ENCODE measurements at regions not wholly inside any gene's neighbourhood (a gene's known extent, or its start where the extent isn't known, plus 50 kb on each side); places are given as distances from the start of the nearest gene placed in this dataset.

DNA sequence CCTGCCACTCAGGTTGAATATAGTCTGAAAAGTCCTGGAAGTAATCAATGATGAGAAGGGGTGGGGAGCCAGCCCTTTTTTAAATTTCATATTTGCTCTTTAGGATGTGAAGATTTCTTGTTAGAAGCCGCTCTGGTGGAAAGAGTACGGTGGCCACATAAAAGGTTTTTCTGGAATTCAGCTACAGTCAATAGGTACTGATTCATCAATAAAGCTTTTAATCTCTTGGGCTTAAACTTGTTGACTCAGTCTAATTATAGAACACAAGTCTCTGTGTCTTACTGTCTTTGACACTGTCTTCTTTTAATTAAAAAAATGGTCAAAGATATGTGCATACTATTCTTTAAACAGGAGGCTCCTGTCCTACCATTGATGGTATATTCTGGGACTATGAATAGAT lies 99.9 kb upstream of the TP63 start:
- ATAC-seq = no peak
- no peaks in the 10 kb centered on the region for H3K36me3 ChIP-seq
- H3K9me3 ChIP-seq = peaks cover 0 to 3% (median 0%) of the 10 kb centered on the region in 11 donors
- TF ChIP-seq, protein P1, sequence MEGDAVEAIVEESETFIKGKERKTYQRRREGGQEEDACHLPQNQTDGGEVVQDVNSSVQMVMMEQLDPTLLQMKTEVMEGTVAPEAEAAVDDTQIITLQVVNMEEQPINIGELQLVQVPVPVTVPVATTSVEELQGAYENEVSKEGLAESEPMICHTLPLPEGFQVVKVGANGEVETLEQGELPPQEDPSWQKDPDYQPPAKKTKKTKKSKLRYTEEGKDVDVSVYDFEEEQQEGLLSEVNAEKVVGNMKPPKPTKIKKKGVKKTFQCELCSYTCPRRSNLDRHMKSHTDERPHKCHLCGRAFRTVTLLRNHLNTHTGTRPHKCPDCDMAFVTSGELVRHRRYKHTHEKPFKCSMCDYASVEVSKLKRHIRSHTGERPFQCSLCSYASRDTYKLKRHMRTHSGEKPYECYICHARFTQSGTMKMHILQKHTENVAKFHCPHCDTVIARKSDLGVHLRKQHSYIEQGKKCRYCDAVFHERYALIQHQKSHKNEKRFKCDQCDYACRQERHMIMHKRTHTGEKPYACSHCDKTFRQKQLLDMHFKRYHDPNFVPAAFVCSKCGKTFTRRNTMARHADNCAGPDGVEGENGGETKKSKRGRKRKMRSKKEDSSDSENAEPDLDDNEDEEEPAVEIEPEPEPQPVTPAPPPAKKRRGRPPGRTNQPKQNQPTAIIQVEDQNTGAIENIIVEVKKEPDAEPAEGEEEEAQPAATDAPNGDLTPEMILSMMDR (IDR thresholded peaks at IDR 0.05) = no peak
- no peak overlapping the region for H3K27ac ChIP-seq
- no peaks in the 10 kb centered on the region for H3K27me3 ChIP-seq
- DNase-seq = no peak
- no peaks in the 10 kb centered on the region for H3K4me1 ChIP-seq
- intact Hi-C loops (cut with DNase I) = no loop called here
- no peak overlapping the region for H3K4me3 ChIP-seq
- 90 to 94% methylated on average over 2 of the region's 2 CpGs for WGBS, 2 donors

DNA sequence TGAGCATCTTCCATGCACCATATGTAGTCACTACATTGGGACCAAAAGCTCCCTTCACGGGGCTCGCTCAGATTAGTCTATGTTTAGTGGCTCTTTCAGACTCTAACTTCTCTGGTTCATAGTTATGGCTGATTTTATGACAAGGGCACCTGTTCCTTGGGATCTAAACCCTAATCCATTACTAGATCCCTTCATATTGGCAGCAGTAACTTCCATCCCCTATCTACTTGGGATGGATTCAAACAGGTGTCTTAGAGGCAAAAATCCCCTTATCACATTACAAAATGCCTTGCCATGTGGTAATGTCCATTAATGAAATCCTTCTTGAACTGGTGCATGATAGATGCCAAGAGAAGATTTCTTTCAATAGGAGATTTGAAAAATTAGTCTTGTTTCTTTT lies 96.7 kb upstream of the TP63 start:
- WGBS, 2 donors = 91 to 92% methylated on average over 2 of the region's 2 CpGs
- Histone ChIP-seq H3K4me1 (no peaks in the 10 kb centered on the region), H3K27me3 (no peaks in the 10 kb centered on the region), H3K27ac (no peak overlapping the region), H3K36me3 (no peaks in the 10 kb centered on the region), H3K4me3 (no peak overlapping the region), H3K9me3 (peaks cover 0 to 8% (median 0%) of the 10 kb centered on the region in 11 donors)
- TF ChIP-seq, protein P1 (IDR thresholded peaks at IDR 0.05) = no peak
- no peak for ATAC-seq
- intact Hi-C loops (cut with DNase I) = no loop called here
- no peak for DNase-seq

DNA sequence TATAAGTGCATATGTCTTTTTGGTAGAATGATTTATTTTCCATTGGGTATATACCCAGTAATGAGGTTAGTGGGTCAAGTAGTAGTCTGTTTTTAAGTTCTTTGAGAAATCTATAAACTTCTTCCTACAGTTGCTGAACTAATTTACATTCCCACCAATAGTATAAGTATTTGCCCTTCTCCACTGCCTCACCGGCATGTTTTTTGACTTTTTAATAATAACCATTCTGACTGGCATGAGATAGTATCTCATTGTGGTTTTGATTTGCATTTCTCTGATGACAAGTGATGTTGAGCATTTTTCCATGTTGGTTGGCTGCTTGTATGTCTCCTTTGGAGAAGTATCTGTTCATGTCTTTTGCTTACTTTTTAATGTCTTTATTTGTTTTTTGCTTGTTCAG lies 94.1 kb upstream of the TP63 start:
- WGBS, 2 donors = 87 to 97% methylated on average over 1 of the region's 1 CpG
- TF ChIP-seq, protein P1 (IDR thresholded peaks at IDR 0.05) = no peak
- no peaks in the 10 kb centered on the region for H3K36me3 ChIP-seq
- DNase-seq = no peak
- intact Hi-C loops (cut with DNase I) = no loop called here
- H3K27me3 ChIP-seq = no peaks in the 10 kb centered on the region
- ATAC-seq = no peak
- H3K27ac ChIP-seq = no peak overlapping the region
- no peaks in the 10 kb centered on the region for H3K4me1 ChIP-seq
- peaks cover 0 to 8% (median 0%) of the 10 kb centered on the region in 11 donors for H3K9me3 ChIP-seq
- H3K4me3 ChIP-seq = no peak overlapping the region

DNA sequence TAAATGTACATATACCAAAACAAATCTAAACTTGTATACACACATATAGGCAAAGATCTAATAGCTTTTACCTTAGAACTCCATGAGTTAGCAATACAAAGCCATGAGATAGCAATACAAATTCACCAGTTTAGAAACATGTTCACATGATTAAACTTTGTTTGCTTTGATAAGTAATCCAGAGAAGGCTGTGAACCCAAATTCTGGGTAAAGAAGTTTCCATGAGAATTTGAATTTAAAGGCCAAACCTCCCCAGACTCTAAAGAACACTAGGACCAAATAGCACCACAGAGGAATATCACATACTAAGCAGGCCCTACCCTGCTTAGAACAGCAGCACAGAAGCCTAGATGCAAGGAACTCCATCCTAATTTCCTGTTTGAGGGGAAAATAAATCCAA lies 83.7 kb upstream of the TP63 start:
- no peaks in the 10 kb centered on the region for H3K36me3 ChIP-seq
- H3K9me3 ChIP-seq = peaks cover 0 to 47% (median 22%) of the 10 kb centered on the region in 11 donors
- TF ChIP-seq, protein P1 (IDR thresholded peaks at IDR 0.05) = no peak
- ATAC-seq (no peak), DNase-seq (no peak)
- intact Hi-C loops (cut with DNase I) = no loop called here
- no peaks in the 10 kb centered on the region for H3K27me3 ChIP-seq
- no peak overlapping the region for H3K4me3 ChIP-seq
- no peak overlapping the region for H3K27ac ChIP-seq
- no peaks in the 10 kb centered on the region for H3K4me1 ChIP-seq

DNA sequence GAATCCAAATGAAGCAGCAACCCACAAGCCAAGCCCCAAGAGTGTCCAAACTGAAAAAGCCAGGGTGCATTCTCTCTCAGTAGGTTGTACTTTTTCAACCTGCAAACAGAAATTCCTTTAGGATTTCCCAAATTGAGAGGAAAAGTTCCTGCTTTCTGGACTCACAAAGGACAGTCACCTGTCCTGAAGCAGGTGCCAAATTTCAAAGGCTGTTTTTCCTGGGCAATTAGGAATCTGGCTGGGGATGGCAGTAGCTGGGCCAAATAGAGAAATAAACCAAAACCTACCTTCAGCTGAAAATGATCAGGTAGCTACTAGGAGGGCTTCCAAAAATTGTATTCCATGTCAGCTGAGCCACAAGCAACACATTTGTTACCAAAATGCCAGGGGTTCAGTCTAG lies 83.1 kb upstream of the TP63 start:
- ATAC-seq (no peak), DNase-seq (no peak)
- Histone ChIP-seq H3K4me3 (no peak overlapping the region), H3K9me3 (peaks cover 0 to 50% (median 22%) of the 10 kb centered on the region in 11 donors), H3K36me3 (no peaks in the 10 kb centered on the region), H3K27me3 (no peaks in the 10 kb centered on the region), H3K4me1 (no peaks in the 10 kb centered on the region), H3K27ac (no peak overlapping the region)
- TF ChIP-seq, protein P1 (IDR thresholded peaks at IDR 0.05) = no peak
- intact Hi-C loops (cut with DNase I) = no loop called here
